ENCODE measurements at regions not wholly inside any gene's neighbourhood (a gene's known extent, or its start where the extent isn't known, plus 50 kb on each side); places are given as distances from the start of the nearest gene placed in this dataset.
"Not testable (repeated sequence)": the region's sequence is repeated elsewhere in the genome, so short reads cannot be mapped to it uniquely, and the experiment has no call there.

DNA sequence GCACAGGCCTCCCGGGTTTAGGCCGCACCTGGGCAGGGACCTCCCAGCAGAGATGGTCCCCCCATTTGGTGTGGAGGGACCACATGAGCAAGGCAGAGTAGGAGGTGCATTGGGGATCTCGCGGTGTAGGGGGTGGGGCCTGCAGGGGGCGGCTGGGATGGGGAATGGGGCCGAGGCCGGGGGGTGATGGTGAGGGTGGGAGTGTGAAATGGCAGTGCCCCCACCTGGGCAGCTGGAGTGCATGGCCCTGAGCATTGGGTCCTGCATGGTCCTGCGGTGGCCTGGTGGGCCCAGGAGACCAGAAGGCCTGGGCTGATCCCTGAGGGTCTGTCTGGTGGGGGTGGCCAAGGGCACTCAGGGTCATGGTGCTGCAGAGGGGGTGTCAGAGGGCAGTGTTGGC lies 111.8 kb downstream of the KIF26A start:
- no peak for DNase-seq

DNA sequence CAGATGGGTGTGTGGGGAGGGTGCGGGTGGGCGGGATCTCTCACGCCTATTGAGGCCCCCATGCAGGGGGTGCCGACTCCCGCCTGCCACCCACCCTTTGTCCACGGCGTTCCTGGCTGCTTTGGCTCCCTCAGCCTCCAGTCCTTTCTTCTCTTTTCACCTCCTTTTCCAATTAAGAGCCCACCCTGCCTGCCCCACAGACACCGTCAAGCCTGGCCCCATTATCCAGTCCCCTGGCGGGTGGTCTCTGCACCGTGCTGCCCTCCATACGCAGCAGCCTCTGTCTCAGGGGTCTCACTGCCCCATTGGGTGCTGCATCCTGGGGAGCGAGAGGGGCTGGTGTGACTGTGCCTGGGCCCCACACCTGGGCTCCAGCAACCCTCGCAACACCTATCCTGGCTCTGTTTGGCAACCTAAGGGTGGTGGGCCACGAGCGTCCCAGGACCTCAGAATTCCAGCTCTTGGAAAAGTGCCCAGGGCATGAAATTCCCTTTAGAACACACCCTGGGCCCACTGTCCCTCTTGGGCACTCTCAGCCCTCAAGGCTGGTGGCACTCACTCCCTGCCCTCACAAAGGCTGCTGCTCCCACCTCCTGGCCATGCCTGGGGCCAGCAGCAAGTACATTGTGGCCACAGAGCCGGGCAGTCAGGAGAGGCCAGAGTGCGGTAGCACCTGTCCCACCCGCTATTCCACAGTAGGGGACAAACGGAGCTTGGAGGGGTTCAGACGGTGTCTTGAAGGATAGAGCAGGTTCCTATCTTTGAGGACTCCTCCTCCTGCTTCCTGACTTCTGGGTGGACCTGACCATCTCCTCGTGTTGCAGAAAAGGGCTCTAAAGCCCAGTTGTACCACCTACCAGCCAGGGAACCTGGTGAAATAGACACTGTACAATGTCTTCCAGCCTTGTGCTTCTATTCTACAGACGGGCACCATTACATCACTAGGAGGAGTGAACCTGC lies 114.1 kb downstream of the KIF26A start:
- DNase-seq = no peak

DNA sequence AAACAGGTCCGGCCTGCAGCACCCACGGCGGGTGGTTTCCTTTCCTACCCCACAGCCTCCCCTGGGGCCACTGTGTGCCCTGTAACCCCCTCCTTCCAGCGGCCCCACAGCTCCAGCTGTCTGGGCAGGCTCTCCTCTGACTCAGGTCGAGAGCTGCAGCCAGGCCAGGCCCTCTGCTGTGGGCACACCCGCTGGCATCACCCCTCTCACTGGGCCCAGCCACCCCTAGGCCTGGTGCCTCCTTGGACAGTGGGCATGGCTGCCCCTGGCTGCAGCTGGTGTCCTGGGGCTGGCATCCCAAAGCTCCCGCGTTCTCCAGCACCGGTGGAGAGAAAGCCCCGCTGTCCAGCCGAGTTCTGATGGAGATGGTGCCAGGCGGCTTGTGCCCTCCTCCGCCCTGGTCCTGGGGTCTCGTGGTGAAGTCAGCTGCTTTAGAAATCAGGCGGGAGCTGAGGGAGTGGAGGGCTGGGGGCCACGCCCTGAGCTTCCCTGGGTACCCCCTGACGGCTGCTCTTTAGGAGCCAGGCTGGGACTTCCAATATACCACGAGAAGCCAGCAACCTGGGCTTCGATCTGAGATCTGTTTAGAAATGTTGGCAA lies 114.9 kb downstream of the KIF26A start:
- no peak for DNase-seq

DNA sequence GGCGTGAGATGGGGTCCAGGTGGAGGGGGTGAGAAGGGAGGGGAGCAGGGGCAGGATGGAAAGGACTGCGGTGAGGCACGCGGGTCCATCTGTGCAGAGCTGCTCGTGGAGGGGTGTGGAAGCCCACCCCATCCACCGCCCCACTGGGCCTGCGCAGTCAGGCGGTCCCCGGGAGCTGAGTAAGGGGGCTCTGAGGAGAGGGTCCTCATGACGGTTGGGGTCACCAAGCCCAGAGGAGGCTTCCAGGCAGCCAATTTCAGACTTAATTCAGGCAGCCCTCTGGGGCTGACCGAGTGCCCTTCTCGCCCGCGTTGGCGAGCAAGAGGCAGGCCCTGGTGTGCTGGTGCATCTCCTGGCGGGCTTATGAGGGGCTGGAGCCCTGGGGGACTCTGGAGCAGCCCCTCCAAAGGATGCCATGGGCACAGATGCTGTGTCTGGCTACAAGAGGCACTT lies 115.5 kb downstream of the KIF26A start:
- no peak for DNase-seq

DNA sequence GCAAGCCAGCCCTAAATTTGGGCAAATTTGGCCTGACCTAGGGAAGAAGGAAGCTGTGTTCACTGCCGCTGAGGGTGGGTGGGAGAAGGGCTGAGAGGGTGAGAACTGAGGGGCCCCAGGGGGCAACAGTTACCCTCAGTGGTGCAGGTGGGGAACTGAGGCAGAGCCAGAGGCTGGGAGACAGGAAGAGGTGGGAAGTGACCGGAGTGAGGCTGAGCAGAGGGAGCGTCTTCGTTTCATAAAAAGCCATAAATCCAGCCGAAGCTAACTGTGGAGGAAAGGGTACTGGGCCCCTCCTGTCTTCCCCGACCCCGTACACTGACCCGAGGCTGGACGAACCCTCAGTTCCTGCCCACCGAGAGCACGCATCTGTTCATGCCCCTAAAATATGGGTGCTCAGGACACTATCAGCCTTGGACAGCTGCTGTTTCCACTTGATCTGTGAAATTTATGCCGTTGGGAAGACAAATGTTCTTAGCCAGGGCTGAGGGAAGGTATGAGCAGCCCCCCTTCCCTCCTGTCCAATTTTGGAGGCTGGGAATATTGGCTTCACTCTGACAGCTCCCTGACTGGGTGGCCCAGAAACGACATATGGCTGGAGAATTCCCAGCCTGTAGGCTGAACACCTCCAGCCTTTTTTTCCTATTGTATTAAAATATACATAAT lies 116.5 kb downstream of the KIF26A start:
- no peak for DNase-seq

DNA sequence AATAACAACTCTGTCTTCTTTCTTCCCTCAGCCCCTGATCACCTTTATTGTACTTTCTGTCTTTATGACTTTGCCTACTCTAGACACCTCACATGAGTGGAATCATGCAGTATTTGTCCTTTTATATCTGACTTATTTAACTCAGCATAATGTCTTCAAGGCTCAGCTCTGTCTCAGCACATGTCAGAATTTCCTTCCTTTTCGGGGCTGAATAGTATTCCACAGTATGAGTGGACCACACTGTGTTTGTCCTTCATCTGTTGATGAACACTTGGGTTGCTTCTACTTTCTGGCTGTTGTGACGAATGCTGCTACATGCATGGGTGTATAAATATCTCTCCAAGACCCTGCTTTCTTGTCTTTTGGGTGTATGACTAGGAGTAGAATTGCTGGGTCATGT lies 117.6 kb downstream of the KIF26A start:
- no peak for DNase-seq

DNA sequence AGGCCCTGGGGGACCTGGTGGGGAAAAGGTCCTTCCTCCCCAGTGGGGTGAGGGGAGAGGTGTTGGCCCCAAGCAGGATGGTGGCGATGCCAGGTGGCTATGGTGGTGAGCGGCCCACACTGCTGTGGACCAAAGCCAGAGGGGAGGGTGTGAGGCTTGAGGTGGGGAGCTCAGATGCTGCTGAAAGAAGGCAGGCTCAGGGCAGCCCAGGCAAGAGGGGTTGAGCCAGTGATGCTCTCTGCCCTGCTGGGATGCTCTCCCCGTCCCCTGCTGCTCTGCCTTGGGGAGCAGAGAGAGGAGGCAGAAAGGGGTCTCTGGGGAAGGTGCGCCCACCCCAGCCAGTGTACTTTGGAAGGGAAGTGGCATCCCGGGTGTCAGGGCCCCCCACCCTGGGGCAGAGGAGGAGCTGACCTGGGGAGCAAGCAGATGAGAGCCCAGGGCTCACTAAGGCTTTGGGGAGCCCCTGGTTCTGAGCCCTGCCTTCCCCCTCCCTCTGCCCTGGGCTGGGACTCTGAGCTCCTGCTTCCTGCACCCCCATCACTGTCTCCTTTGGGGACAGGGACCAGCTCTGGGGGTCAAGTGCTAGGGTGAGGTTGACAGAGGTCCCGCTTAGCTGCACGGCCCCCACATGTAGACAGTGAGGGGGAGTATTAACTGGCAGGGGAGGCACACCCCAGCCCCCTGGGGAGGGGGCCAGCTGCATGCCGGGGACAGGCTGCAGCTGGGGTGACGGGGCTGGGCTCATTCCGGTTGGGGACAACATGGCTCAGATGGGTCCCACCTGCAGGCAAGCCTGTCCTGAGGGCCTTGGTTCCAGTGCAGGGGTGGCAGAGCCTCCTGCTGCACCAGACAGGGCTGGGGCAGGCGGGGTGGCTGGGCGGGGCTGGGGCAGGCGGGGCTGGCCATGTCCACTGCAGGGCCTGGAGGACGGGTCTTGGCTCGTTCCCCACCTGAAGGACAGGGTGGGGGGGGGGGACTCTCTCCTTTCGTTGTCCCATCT lies 124.4 kb downstream of the KIF26A start:
- DNase-seq = no peak

DNA sequence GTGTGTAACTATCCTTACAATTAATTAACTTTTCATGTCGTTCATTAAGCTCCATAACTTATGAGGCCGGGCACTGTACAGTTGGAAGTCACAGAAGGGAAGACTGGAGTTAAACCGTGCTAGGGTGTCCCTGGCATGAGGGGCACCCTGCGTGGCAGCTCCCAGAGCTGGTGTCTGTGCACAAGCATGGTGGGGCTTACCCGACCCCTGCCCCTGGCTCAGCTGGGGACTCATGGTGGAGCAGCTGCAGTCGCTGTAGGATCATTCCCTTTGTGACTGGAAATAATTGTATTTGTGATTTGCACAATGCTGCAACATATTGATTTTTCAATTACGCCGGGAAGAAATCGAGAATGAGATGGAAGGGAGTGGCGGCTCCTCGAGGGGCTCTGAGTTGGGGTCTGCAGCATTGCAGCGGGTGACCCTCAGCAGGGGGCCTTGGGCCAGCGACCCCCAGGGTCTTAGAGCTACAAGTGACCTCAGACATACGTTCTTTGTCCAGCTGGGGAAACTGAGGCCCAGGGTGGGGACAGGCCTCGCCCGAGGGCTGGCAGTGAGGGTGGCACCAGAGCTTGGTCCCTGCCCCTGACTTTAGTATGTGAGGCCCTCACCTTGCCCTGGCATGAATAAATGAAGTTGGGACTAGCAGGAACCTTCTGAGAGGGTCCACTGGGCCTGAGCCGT lies 125.4 kb downstream of the KIF26A start:
- no peak for DNase-seq

DNA sequence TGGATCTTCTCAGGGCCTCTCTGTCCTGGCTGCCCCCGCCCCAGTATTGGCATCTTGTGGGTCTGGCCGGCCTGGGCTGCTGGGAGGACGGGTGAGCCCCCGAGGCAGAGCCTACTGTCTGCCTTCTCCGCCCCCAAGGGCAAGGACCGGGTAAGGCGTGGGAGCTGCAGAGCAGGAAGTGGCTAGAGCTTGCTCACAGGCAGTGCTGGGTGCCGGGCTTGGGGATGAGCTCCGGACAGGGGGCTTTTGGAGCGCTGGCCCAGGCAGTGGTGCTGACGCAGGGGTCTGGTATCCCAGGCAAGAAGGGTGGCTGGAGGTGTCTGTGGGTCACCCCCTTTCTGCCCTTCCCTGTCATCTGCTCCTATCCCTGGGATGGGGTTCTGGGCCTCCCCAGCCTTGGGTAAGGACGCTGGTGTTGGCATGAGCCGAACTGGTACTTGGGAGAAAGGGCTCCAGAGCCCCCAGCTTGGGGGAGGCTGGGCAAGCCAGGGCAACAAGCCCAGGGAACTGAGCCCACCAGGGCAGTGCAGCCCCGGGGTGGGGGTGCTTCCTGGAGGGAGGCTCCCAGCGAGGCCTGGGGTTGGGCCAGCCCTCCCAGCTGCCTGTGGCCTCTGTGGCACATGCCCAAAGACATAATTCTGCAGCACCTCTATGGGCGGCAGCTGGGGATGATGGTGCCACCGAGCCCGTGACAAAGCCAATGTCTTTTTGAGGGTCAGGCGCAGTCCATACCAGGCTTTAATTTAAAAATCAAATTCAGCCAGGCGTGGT lies 126.3 kb downstream of the KIF26A start:
- DNase-seq = no peak

DNA sequence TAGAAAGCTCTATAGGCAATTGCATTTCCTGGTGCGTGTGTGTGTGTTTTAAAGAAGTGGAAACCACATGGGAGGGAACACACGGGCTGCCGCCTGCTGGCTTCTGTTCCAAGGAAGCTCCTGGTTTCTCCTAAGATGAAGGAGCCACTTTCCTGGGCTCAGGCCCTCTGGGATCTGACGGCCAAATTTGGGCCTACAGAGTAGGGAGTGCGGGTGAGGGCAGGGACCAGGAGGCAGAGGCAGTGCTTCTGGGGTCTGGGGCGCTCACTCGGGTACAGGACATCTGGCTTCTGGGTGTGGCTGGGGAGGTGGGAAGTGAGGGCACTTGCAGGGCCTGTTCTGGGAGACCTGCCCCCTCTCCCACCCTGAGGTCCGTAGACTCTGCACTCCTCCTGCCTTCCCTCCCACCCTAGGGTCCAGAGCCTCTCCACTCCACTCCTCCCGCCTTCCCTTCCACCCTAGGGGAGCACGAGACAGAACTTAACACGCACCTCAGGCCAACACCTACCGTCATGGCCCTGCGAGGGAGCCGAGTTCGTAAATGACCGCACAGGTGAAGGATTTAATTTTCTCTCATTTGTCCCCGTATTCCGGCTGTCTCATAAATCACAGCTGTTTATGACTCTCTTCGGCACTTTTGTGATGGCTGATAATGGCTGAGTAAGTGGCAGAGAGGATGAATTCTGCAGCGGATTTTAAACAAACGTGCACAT lies 127.7 kb downstream of the KIF26A start:
- no peak for DNase-seq

DNA sequence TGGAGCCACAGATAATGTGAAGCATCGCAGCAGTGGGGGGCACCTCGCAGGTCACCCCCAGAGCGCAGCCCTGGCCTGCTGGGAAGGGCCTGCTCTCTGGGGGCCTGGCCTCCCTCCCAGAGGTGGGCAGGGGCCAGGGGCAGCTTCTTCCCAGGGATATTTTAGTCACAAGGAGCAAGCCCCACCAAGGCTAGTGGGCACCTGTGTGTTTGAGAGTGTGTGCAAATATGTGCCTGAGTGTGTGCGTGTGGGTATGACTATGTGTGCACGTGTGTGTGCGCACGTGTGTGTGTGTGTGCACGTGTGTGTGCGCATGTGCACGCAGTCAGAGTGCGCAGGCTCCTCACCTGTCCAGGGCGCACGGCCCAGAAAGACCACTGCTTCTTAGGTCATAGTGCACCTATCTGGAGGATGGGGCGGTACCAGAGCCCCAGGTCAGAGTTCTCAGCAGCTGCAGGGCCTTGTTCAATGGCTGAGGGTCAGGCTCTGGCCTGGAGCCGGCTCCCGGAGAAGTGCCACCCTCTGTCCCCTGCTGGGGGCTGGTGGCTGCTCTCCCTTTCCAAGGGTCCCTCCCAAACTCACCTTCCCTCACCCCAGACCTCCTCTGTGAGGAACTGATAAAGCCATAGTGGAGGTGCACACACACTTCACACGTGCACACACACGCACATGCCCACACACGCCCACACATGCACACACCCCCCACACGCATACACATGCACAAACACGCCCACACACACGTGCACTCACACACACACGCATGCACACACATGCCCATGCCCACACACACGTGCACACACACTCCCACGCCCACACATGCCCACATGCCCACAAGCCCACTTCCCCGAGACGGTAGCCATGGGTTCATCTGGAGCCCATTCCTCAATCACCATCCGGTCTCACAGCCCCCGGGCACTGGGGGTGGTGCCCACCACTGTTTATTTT lies 128.5 kb downstream of the KIF26A start:
- DNase-seq = no peak

DNA sequence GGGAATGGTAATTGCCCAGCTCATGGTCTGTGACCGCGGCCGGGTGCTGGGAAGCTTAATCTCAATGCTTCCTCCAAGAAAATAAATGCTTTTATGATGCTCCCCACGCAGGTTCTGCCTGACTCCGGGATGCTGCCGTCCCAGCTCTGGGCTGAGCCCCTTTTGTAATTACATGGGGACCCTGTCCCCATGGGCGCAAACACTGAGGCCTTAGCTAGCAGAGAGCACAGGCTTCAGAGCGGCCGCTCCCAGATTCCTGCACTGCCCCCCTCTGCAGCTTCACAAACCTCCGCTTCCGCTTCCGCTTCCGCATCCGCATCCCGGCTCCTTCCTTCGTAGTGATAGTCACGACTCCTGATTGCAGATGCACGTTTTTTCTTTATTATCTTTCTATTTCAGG lies 129.5 kb downstream of the KIF26A start:
- DNase-seq = no peak

DNA sequence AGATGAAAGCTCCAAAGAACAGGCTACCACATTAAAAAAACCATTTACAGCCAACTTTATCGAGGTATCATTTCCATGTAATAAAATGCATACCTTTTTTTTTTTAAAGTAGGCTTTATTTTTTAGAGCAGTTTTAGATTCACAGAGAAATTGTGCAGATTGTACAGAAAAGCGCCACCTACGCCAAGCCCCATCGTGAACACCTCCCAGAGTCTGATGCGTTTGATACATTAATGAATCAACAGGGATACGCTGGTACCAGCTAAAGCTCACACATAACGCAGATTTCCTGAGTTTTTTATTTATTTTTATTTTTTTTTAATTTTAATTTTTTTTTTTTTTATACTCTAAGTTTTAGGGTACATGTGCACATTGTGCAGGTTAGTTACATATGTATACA lies 129.9 kb downstream of the KIF26A start:
- no peak for DNase-seq

DNA sequence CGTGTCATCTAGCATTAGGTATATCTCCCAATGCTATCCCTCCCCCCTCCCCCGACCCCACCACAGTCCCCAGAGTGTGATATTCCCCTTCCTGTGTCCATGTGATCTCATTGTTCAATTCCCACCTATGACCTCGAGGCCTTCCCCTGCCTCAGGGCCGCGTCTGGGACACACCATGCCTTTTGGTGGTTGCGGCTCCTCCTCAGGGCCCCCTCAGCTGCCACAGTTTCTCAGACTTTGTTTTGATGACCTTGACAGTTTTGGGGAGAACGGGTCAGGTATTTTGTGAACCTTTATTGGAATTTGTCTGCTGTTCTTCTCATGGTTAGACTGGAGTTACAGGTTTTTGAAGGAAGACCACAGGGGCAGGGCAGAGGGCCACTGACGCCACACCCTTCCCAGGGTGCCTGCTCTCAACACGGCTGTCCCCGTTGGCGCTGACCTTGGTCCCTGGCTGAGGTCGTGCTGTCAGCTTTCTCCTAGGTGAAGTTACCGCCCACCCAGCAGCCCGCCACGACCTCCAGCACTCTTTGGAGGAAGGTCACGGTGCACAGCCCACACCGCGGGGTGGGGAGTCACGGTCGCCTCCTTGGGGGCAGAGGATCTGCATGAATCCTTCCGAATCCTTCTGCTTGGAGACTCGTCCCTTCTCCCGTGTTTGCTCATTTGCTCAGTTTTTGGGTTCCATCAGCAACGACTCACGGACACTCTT lies 130.5 kb downstream of the KIF26A start:
- no peak for DNase-seq

DNA sequence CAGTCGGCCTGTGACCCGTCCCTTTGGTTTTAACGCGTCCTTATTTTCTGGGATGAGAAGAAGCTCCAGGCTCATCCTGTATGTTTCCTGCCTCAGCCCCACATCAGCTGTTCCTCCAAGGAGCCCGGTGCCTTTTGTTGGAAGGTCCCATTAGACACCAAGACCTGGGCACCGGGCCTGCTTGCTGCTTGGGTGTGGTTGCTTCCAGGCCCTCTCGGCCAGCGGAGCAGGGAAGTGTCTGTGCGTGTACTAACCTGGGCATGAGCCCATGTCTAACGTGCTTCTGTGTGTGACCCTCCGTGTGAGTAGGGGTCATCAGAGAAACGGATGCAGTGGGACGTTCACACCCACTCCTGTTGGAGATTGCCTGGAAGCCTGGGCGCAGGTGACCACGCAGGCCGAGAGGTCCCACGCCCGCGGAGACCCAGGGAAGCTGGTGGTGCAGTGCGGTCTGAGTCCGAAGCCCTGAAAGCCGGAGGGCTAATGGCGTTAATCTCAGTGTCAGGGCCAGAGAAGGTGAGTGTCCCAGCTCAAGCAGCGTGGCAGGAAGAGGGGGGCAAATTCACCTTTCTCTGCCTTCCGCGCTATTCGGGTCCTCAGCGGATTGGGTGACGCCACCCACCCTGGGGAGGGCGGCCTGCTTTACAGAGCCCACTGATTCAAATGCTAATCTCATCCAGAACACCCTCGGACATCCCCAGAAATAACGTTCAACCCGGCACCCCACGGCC lies 131.3 kb downstream of the KIF26A start:
- not testable (repeated sequence) for DNase-seq

DNA sequence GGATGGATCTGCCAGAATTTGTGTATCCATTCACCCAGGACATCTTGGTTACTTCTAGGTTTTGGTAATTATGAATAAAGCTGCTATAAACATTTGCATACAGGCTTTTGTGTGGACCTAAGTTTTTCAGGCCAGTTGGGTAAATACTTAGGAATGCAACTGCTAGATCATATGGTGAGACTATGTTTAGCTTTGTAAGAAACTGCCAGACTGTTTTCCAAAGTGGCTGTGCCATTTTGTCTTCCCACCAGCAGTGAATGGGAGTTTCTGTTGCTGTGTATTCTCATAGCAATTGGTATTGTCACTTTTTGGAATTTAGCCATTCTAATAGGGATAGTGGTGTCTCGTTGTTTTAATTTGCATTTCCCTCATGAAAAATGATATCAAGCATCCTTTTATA lies 133.0 kb downstream of the KIF26A start:
- no peak for DNase-seq

DNA sequence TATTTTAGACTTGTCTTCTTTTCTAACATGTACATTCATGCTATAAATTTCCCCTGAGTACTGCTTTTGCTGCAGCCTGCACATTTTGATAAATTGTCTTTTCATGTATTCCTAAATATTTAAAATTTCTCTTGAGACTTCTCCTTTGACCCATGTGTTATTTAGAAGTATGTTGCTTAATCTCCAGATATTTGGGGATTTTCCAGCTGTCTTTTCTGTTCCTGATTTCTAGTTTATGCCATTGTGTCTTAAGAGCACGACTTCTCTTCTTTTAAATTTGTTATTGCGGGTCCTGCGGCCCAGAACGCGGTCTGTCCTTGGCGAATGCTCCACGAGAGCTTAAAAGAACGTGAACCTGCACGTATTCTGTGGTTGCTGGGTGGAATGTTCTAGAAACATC lies 136.4 kb downstream of the KIF26A start:
- DNase-seq = no peak

Measured in NCI-H1092 (cell line).